Head of caudate nucleus (tissue), 42 donors: ENCODE measurements at regions not wholly inside any gene's neighbourhood (a gene's known extent, or its start where the extent isn't known, plus 50 kb on each side); places are given as distances from the start of the nearest gene placed in this dataset.
"Not testable (repeated sequence)": the region's sequence is repeated elsewhere in the genome, so short reads cannot be mapped to it uniquely, and the experiment has no call there.

ENCODE experiments used
- DNase-seq, 42 donors: peaks; one replicate each; pipeline versions ENCODE4 v3.0.0 to v3.0.0-alpha.2; 2020 to 2021; ENCODE audit warnings: mixed read lengths in 7 of 42
- intact Hi-C: fragments of 100-400 bp; cut with DNase I; formaldehyde crosslinking; loops from one replicate; pipeline ENCODE4 v1.15.0; 2022

DNA sequence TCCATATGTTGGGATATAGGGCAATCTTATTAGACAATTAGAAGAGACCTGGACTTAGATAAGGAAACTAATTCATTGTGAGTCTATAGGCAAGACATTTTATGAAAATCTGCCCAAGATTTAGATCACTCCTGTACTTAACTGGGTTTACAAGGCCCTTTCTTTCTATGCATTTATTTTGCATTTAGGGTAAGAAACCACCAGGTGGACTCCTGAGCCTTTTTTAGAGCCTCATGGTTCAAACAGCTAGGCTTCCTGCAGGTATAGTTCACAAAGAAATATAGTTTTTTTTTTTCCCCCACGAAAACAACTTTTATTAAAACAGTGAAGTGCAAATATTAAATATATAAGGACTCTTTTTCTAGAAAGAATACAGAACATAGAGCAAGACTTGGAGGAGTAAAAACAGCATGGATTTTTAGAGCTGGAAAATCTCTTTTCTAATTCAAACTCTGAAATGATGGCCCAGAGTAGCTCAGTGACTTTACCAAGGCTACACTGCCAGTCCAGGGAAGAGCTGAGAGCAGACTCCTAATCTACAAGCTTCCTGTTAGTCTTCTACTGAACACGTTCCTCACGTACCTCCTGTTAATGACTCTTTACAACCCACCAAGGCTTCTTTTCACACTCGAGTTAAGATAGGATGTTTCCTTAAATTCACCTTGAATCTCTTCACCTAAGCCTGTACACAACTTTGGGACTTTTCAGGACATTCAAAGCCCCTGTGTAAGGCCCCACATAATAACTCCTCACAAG lies 400.9 kb upstream of the ATP11B start:
- intact Hi-C loops = no loop called here

DNA sequence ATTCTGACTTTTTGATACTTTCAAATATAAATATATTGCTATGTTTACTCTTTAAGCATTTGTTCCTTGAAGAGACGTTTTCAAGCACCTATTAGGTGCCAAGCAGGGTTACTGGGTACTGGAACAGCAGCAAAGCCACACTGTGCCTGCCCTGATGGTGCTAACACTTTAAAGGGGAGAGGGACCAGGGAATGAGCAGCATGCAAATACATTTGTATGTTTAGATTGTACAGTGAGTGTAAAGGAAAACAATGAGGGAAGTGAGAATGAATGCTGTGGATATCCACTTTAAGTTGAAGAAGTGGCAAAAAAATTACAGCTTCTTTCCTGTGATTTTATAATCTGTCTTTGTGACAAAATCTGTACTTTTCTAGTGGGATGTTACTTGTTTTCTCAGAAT lies 400.2 kb upstream of the ATP11B start:
- intact Hi-C loops = no loop called here
- DNase-seq = no peak

More for the DNA sequence above, 400.9 kb upstream of the ATP11B start:
- DNase-seq = no peak

GRCh38 chr3:182393830-182394367 lies 399.4 kb upstream of the ATP11B start:
- DNase-seq = no peak
- intact Hi-C loops = no loop called here

- intact Hi-C loops = no loop called here
- no peak for DNase-seq
These were observed 396.1 kb upstream of the ATP11B start for GRCh38 chr3:182397164-182397563.

DNA sequence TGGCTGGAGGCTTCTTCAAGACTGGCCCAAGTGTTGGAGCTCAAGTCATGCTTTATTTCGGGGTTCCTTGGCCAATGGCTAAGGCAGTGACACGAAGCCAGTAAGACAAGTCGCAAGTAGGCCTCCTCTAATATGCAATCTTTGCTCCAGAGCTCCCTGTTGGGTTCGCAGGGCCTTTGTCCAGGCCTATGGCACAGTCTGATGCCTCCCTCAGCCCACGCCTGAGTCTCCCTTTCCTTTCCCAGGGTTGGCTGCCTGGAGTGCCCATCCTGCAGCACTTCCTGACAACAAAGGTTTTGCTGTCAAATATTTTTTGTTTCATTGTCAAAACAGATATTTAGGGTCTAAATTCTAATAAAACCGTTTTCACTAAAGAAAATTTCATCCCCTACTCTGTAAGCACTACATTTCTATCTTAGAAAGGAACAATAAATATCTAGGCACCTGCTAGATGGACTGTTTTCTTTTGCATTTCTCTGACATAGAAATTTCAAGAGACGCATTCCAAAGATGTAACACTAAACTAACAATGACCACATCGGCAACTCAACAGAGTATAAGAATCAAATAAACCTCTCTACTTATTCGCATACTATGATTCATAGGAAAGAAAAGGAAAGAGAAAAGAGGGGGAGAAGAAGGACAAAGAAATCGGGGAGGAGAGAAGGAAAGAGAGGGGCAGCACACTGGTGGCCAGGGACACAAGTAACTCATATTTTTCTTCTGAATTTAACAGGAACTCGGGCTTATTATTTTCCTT lies 393.1 kb upstream of the ATP11B start:
- no peak for DNase-seq

DNA sequence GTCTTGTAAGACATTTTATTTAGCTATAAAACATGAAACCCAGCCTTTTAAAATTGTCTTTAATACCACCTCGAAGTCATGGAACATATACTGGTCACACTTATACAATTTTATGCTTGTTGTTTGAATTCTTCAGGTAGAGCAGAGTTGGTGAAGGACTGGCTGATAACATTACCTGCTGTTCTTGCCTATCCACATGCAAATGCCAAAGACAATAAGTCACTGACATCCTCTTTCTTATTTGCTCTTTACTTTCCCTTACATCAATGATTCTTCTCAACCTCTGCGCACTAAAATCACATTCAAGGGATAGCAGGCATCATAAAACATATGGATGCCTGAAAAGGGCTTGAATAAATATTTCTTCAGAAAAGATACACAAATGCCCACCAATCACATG lies 392.5 kb upstream of the ATP11B start:
- intact Hi-C loops = no loop called here
- no peak for DNase-seq

More for the DNA sequence above, 393.1 kb upstream of the ATP11B start:
- intact Hi-C loops = no loop called here

DNA sequence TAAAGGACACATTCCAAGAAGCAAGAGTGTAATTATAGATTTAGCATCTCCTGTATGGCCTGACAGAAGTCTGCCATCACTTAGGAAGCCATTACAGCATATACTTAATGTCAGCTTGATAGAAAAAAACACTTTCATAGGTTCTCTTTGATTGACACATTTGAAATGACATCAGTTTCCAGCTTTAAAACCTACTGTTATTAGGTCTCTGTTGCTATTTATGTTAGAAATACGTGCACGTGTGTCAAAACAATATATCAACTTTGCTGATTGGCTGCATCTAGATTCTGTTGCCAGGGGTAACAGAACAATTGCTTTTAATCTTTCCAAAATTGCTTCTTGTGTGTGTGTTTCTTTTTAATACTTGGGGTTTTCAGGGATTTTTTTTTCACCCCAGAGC lies 389.3 kb upstream of the ATP11B start:
- no peak for DNase-seq
- intact Hi-C loops = no loop called here

DNA sequence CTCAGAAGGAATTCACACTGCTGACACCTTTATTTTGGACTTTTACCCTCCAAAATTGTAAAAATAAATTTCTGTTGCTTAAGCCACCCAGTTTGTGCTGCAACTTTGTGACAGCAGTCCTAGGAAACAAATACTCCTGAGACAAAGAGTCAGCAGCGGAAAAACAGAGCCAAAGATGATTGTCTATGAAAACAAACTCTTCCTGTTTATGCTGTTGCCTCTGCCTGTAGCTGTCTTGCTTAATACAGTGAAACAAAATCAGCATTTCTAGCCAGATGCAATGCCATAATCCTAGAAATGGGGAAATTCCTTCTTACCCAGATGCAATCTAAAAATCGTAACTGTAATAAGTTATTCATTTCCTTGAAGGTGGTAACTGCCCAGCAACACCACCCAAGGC lies 387.5 kb upstream of the ATP11B start:
- DNase-seq = no peak
- intact Hi-C loops = no loop called here

GRCh38 chr3:182406786-182407185 lies 386.5 kb upstream of the ATP11B start:
- no peak for DNase-seq
- intact Hi-C loops = no loop called here

GRCh38 chr3:182410051-182410450 lies 383.3 kb upstream of the ATP11B start:
- intact Hi-C loops = no loop called here
- no peak for DNase-seq

GRCh38 chr3:182412066-182412465 lies 381.2 kb upstream of the ATP11B start:
- DNase-seq = no peak
- intact Hi-C loops = no loop called here

DNA sequence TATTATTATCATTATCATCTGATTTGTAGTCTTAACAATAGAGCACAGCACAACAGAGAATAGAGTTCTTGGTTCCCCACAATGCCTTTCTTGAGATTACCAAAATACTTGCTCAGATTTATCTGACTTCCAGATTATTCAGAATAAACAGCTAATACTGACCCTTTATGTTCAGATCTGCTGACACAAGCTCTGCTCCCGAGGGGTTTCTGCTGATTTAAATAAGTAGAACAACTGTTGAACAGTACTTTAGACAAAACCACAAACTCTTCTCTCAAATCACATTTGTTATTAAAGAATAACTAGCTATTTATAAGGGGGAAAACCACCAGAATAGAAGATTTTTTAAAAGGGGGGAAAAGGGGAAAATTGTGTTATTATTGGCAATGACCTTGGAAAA lies 380.2 kb upstream of the ATP11B start:
- DNase-seq = no peak
- intact Hi-C loops = no loop called here

DNA sequence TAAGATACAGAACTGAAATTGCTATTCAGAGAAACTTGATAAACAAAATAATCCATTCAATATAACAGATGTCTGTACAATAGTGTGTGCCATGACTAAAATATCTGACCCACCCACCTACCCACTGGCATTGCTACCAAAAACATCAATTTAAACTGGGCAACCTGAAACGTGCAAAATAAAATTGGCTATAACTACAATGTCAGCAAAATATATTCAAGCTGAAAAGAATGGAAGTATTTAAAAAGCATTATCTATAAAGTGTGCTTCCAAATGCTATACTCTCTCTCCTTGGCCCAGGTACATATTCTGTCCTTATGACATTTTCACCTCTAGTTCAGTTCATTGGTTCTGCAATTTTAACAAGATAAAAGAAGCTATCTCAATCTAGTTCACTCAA lies 379.6 kb upstream of the ATP11B start:
- DNase-seq = no peak
- intact Hi-C loops = no loop called here

DNA sequence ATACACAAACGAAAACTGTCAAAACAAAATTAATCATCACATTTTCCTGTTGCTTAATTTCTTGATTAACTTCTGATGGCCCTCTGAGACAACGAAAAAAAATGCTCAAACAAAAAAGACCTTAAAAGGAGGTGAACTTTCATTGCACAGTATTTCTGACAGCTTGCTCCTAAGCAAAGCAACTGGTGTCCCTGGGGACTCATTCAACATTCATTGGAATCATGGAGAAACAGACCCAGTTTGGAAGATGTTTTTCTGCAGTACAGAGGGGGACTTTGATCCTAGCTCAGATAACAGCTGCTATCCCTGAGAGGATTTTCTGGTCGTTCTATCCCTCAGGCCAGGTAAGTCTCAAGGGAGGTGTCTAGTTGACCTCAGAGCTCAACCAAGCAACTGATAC lies 378.7 kb upstream of the ATP11B start:
- DNase-seq = no peak
- intact Hi-C loops = no loop called here

DNA sequence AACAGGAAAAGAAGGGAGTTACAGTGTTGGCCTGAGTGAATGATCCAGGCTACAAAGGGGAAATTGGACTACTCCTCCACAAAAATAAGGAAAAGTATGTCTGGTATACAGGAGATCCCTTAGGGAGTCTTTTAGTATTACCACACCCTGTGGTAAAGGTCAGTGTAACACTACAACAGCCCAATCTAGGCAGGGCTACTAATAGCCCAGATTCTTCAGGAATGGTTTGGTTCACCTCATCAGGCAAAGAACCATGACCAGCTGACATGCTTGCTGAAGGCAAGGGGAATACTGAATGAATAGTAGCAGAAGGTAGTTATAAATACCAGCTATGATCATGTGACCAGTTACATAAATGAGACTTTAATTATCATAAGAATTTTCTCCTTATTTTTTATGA lies 372.6 kb upstream of the ATP11B start:
- DNase-seq = no peak
- intact Hi-C loops = no loop called here

GRCh38 chr3:182424006-182424405 lies 369.3 kb upstream of the ATP11B start:
- intact Hi-C loops = no loop called here
- DNase-seq = no peak

DNA sequence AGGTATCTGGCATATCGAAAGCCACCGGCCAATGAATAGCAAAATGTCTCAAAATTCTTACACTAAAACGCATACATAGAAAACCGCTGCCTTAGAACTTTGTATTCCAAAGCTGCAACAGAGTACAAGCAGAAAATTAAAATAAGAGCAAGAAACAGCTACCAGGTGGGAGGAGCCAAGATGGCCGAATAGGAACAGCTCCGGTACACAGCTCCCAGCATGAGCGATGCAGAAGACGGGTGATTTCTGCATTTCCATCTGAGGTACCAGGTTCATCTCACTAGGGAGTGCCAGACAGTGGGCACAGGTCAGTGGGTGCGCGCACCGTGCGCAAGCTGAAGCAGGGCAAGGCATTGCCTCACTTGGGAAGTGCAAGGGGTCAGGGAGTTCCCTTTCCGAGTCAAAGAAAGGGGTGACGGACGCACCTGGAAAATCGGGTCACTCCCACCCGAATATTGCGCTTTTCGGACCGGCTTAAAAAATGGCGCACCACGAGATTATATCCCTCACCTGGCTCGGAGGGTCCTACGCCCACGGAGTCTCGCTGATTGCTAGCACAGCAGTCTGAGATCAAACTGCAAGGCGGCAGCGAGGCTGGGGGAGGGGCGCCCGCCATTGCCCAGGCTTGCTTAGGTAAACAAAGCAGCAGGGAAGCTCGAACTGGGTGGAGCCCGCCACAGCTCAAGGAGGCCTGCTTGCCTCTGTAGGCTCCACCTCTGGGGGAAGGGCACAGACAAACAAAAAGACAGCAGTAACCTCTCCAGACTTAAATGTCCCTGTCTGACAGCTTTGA lies 367.2 kb upstream of the ATP11B start:
- intact Hi-C loops, DNase-seq: not testable (repeated sequence)

GRCh38 chr3:182431972-182432371 lies 361.3 kb upstream of the ATP11B start:
- intact Hi-C loops = not testable (repeated sequence)

DNA sequence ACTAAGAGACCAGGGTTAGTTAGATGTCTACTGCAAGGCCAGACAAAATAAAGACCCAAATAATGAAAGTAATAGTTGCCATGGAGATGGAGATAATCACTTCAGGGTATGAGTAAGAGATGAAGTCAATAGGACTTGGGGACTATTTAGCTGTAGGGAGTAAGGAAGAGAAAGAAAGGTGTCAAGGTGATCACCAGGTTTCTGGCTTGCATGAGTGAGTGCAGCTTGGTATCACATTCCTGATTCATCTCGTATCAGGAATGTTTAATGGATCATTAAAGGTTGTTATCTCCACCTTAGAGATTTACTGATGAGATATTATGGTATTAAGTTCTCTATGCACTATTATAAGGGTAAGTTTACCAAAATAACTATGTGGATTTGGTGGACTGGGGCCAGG lies 357.4 kb upstream of the ATP11B start:
- intact Hi-C loops = no loop called here

More at GRCh38 chr3:182431972-182432371, 361.3 kb upstream of the ATP11B start:
- DNase-seq = not testable (repeated sequence)

DNA sequence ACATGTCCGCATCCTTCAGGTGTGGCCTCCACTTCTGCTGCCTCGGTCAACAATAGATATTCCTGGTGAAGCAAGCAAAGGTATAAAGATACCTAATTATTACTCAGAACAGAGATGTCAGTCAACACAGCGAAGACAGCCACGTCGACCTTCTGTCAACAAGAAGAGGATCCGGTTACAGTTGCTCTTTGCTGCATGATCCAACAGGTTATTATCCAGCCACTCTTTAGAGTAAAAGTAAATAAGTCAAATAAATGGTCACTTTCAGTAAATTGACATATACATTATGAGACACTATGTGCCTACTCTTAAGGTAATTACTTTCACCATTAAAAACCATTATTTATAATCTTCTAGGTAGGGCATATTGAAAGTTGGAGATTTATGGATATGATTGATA lies 356.8 kb upstream of the ATP11B start:
- DNase-seq = no peak
- intact Hi-C loops = no loop called here

More for the DNA sequence above, 357.4 kb upstream of the ATP11B start:
- no peak for DNase-seq
